ENCODE measurements at regions not wholly inside any gene's neighbourhood (a gene's known extent, or its start where the extent isn't known, plus 50 kb on each side); places are given as distances from the start of the nearest gene placed in this dataset.

- no peak for TF ChIP-seq CTCF (IDR thresholded peaks at IDR 0.05)
- Mint-ChIP-seq H3K4me3 (no peak overlapping the region), H3K36me3 (ENCODE audit: low read depth) (no peaks in the 10 kb centered on the region), H3K9me3 (no peaks in the 10 kb centered on the region), H3K4me1 (peaks cover 4% of the 10 kb centered on the region), H3K27ac (no peak overlapping the region), H3K27me3 (peaks cover 27% of the 10 kb centered on the region)
- DNase-seq (no peak), ATAC-seq (ENCODE audit: low read depth) (no peak)
- ChIA-PET POLR2A (no interaction called here), CTCF (no interaction called here)
- intact Hi-C loops (cut with micrococcal nuclease): no loop called here
These were observed 255.5 kb upstream of the RPL38 start for GRCh38 chr17:73947966-73948355.

- no peaks in the 10 kb centered on the region for H3K36me3 Mint-ChIP-seq (ENCODE audit: low read depth)
- H3K4me1 Mint-ChIP-seq: peaks cover 4% of the 10 kb centered on the region
- intact Hi-C loops (cut with micrococcal nuclease): loop anchor here (10.0 kb wide), 2 partner anchors 305 to 355 kb away; partner anchors contain the start of gene SDK2
- H3K27ac Mint-ChIP-seq: no peak overlapping the region
- POLR2A ChIA-PET: no interaction called here
- no peak overlapping the region for H3K4me3 Mint-ChIP-seq
- no peaks in the 10 kb centered on the region for H3K9me3 Mint-ChIP-seq
- CTCF ChIA-PET: no interaction called here
- H3K27me3 Mint-ChIP-seq: peaks cover 26% of the 10 kb centered on the region
- ATAC-seq (ENCODE audit: low read depth): no peak
- no peak for DNase-seq
- TF ChIP-seq CTCF (IDR thresholded peaks at IDR 0.05): no peak
These were observed 253.4 kb upstream of the RPL38 start for GRCh38 chr17:73949903-73950592.

- DNase-seq (no peak), ATAC-seq (ENCODE audit: low read depth) (no peak)
- Mint-ChIP-seq H3K36me3 (ENCODE audit: low read depth) (no peaks in the 10 kb centered on the region), H3K9me3 (no peaks in the 10 kb centered on the region), H3K4me3 (no peak overlapping the region), H3K27me3 (peaks cover 26% of the 10 kb centered on the region), H3K27ac (no peak overlapping the region), H3K4me1 (peaks cover 4% of the 10 kb centered on the region)
- CTCF ChIA-PET: no interaction called here
- TF ChIP-seq CTCF (IDR thresholded peaks at IDR 0.05): no peak
- POLR2A ChIA-PET: no interaction called here
- intact Hi-C loops (cut with micrococcal nuclease): loop anchor here (10.0 kb wide), 2 partner anchors 306 to 356 kb away; partner anchors contain the start of gene SDK2
These were observed 252.9 kb upstream of the RPL38 start for GRCh38 chr17:73950593-73950914.

GRCh38 chr17:73952082-73952479 is 251.4 kb upstream of the RPL38 start:
- no peak for ATAC-seq (ENCODE audit: low read depth)
- ChIA-PET CTCF (no interaction called here), POLR2A (no interaction called here)
- Mint-ChIP-seq H3K27ac (no peak overlapping the region), H3K27me3 (peaks cover 25% of the 10 kb centered on the region), H3K4me3 (no peak overlapping the region), H3K9me3 (no peaks in the 10 kb centered on the region), H3K4me1 (peaks cover 4% of the 10 kb centered on the region), H3K36me3 (ENCODE audit: low read depth) (no peaks in the 10 kb centered on the region)
- TF ChIP-seq CTCF (IDR thresholded peaks at IDR 0.05): no peak
- no peak for DNase-seq
- intact Hi-C loops (cut with micrococcal nuclease): loop anchor here (10.0 kb wide), 2 partner anchors 307 to 357 kb away; partner anchors contain the start of gene SDK2

GRCh38 chr17:73952480-73953205 is 250.8 kb upstream of the RPL38 start:
- DNase-seq (peak; percentile 22), ATAC-seq (ENCODE audit: low read depth) (no peak)
- no peak for TF ChIP-seq CTCF (IDR thresholded peaks at IDR 0.05)
- intact Hi-C loops (cut with micrococcal nuclease): loop anchor here (10.0 kb wide), 2 partner anchors 308 to 358 kb away; partner anchors contain the start of gene SDK2
- Mint-ChIP-seq H3K36me3 (ENCODE audit: low read depth) (no peaks in the 10 kb centered on the region), H3K4me1 (peaks cover 4% of the 10 kb centered on the region), H3K4me3 (no peak overlapping the region), H3K27me3 (peaks cover 21% of the 10 kb centered on the region), H3K9me3 (no peaks in the 10 kb centered on the region), H3K27ac (no peak overlapping the region)
- ChIA-PET POLR2A (no interaction called here), CTCF (no interaction called here)
